Psoas muscle (tissue), 7 donors: ENCODE measurements at regions not wholly inside any gene's neighbourhood (a gene's known extent, or its start where the extent isn't known, plus 50 kb on each side); places are given as distances from the start of the nearest gene placed in this dataset.

Source experiments
- ATAC-seq, 4 donors: fragments of 200-7000 bp; cut with Tn5 transposase; one replicate each; pipeline ENCODE4 v1.9.1; 2020; ENCODE audit warnings: moderate library complexity in 3 of 4, mild to moderate bottlenecking in 2 of 4
- DNase-seq, 2 donors: peaks; one replicate each; pipeline ENCODE4 v3.0.0-alpha.2; 2020
- H3K27ac ChIP-seq: fragments of 200-600 bp; one replicate; pipeline ENCODE4 v1.8.0; 2022
- H3K27me3 ChIP-seq, 3 donors: fragments of 200-600 bp in 1 of 3; one replicate each; pipeline versions ENCODE4 v1.6.1 to v1.8.0; 2013 to 2022; ENCODE audit warnings: low read length in 2 of 3, mild to moderate bottlenecking in 2 of 3, moderate library complexity in 1 of 3; ENCODE audit not compliant: insufficient read depth in 3 of 3
- H3K36me3 ChIP-seq, 2 donors: fragments of 200-600 bp in 1 of 2; one replicate each; pipeline versions ENCODE4 v1.6.1 to v1.8.0; 2013 to 2022; ENCODE audit warnings: low read depth in 1 of 2, mild to moderate bottlenecking in 1 of 2, moderate library complexity in 1 of 2; ENCODE audit not compliant: insufficient read depth in 1 of 2
- H3K4me1 ChIP-seq: fragments of 200-600 bp; one replicate; pipeline ENCODE4 v1.8.0; 2022
- H3K4me3 ChIP-seq: fragments of 200-600 bp; one replicate; pipeline ENCODE4 v1.8.0; 2022; ENCODE audit warnings: mild to moderate bottlenecking
- H3K9me3 ChIP-seq: fragments of 200-600 bp; one replicate; pipeline ENCODE4 v1.8.0; 2022
- WGBS, 3 donors: extraction: QIAGEN DNeasy Blood & Tissue Kit; methylation state at CpG; one replicate each; pipeline versions ENCODE4 v1.1.6 to v1.1.7; 2013; 5-methylcytosine and 5-hydroxymethylcytosine counted together
- intact Hi-C, 2 donors: fragments of 100-400 bp; cut with DNase I; formaldehyde crosslinking; loops; one replicate each; pipeline versions ENCODE4 v1.11.0 to v1.14.2; 2022
- TF ChIP-seq, protein P1 (sequence below): fragments of 200-600 bp; IDR thresholded peaks from one replicate; pipeline ENCODE4 v1.8.0; 2022; ENCODE audit warnings: antibody characterized with exemption
- donor health status: healthy with polysubstance abuse.
- donor health status: DM: no; HTN: no; CAD: no; lungs with moderate emphysema.
- donor health status: Bipolar disorder and iron deficiency.
- donor health status: healthy.
- donor health status: DM: yes; HTN: yes; CAD: no.
- donor health status: DM: no; HTN: no; CAD: no.
- donor health status: DM: yes; HTN: yes; CAD: no.

DNA sequence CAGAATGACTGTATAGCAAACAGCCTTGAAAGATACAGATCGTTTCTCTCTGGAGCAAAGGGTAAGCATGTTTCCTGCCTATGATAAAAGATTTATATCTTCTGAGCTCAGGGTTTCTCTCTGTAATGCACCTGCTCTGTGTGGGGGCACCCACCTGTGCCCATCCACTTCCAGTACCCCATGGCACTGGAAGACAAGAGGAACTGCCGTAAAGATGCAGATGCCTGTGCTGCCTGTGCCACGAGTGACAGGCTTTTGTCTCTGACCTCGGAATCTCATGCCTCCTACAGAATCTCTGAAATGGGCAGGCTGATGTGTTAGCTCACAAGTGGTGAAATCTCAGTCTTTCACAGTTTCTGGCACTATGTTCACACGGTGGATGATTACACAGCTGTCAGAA lies 50.3 kb upstream of the ATP11A start:
- Histone ChIP-seq H3K27ac (no peak overlapping the region), H3K4me3 (no peak overlapping the region), H3K27me3 (peaks cover 0 to 49% (median 6%) of the 10 kb centered on the region in 3 donors), H3K36me3 (no peaks in the 10 kb centered on the region), H3K4me1 (no peaks in the 10 kb centered on the region), H3K9me3 (no peaks in the 10 kb centered on the region)
- 54 to 62% (median 60%) methylated on average over 5 of the region's 5 CpGs for WGBS, 3 donors
- DNase-seq (no peak), ATAC-seq (no peak)
- TF ChIP-seq, protein P1, sequence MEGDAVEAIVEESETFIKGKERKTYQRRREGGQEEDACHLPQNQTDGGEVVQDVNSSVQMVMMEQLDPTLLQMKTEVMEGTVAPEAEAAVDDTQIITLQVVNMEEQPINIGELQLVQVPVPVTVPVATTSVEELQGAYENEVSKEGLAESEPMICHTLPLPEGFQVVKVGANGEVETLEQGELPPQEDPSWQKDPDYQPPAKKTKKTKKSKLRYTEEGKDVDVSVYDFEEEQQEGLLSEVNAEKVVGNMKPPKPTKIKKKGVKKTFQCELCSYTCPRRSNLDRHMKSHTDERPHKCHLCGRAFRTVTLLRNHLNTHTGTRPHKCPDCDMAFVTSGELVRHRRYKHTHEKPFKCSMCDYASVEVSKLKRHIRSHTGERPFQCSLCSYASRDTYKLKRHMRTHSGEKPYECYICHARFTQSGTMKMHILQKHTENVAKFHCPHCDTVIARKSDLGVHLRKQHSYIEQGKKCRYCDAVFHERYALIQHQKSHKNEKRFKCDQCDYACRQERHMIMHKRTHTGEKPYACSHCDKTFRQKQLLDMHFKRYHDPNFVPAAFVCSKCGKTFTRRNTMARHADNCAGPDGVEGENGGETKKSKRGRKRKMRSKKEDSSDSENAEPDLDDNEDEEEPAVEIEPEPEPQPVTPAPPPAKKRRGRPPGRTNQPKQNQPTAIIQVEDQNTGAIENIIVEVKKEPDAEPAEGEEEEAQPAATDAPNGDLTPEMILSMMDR = no peak
- intact Hi-C loops = no loop called here

DNA sequence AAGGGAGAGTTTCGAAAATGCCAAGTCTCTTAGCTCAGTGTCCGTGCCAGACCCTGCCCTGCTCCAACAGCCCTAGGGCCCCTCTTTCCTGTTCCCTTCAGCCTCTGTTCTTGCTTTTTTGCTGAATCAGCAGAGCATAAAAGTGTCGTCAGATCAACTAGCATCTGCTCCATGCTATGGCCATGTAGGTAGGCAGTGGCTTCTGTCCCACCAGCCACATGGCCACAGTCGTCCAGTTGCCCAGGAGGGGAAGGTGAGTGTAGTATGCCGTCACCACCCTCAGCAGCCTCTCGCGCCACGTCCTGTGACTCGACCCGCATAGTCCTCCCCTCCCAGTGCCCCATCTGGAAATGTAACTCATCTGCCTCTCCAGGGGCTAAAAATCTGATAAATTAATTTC lies 50.9 kb upstream of the ATP11A start:
- 56 to 59% (median 58%) methylated on average over 10 of the region's 10 CpGs for WGBS, 3 donors
- no peaks in the 10 kb centered on the region for H3K36me3 ChIP-seq
- no peaks in the 10 kb centered on the region for H3K4me1 ChIP-seq
- DNase-seq = no peak
- H3K27me3 ChIP-seq = peaks cover 0 to 50% (median 6%) of the 10 kb centered on the region in 3 donors
- intact Hi-C loops = no loop called here
- TF ChIP-seq, protein P1 = no peak
- ATAC-seq = no peak
- no peak overlapping the region for H3K4me3 ChIP-seq
- no peaks in the 10 kb centered on the region for H3K9me3 ChIP-seq
- no peak overlapping the region for H3K27ac ChIP-seq

DNA sequence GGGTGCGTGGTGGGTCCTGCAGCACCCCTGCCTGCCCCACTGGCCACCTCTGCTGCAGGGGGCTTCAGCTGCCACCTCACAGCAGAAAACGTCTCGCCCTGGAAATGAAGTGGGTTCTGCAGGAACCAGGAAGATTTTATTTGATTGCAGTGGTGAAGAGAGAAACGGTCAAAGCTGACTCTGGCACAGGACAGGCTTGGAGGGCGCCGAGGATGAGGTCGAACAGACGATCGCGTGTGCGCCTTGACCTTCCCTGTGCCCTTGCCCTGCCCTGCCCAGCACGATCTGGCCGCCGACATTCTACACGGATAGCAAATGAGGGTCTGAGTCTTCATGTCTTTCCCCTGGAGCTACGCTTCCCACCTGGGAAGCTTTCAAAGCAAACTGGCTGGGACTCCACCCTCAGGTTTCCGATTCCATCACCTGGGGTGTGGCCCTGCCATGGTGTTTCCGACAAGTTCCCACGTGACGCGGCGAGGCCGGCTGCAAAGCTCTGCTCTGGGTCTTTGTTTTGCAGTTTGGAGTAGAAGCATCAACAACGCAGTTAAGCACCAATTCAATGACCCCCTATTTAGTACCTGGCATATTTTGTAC lies 50.3 kb upstream of the TUBGCP3 start:
- Histone ChIP-seq H3K4me1 (no peaks in the 10 kb centered on the region), H3K4me3 (no peak overlapping the region), H3K27ac (no peak overlapping the region), H3K27me3 (peaks cover 0 to 55% (median 6%) of the 10 kb centered on the region in 3 donors), H3K36me3 (no peaks in the 10 kb centered on the region), H3K9me3 (no peaks in the 10 kb centered on the region)
- ATAC-seq = no peak
- no peak for DNase-seq
- WGBS, 3 donors = 68 to 73% (median 72%) methylated on average over 24 of the region's 24 CpGs
- intact Hi-C loops = no loop called here
- TF ChIP-seq, protein P1 = no peak
